ENCODE measurements at regions not wholly inside any gene's neighbourhood (a gene's known extent, or its start where the extent isn't known, plus 50 kb on each side); places are given as distances from the start of the nearest gene placed in this dataset.

GRCh38 chr4:58477513-58477912 is 1367.3 kb upstream of the IGFBP7 start:
- Histone ChIP-seq H3K9me3 (no peaks in the 10 kb centered on the region), H3K4me3 (no peak overlapping the region), H3K27me3 (no peaks in the 10 kb centered on the region), H3K4me1 (no peaks in the 10 kb centered on the region), H3K36me3 (no peaks in the 10 kb centered on the region), H3K27ac (no peak overlapping the region)
- 87 to 93% methylated on average over 3 of the region's 3 CpGs for WGBS, 2 donors
- DNase-seq (no peak), ATAC-seq (ENCODE audit: low FRiP score in 2 of 2) (no peak)
- TF ChIP-seq EP300 (IDR thresholded peaks at IDR 0.05) (no peak), POLR2A (IDR thresholded peaks at IDR 0.05) (no peak), POLR2AphosphoS5 (IDR thresholded peaks at IDR 0.05) (no peak)
- TF ChIP-seq, protein P1, sequence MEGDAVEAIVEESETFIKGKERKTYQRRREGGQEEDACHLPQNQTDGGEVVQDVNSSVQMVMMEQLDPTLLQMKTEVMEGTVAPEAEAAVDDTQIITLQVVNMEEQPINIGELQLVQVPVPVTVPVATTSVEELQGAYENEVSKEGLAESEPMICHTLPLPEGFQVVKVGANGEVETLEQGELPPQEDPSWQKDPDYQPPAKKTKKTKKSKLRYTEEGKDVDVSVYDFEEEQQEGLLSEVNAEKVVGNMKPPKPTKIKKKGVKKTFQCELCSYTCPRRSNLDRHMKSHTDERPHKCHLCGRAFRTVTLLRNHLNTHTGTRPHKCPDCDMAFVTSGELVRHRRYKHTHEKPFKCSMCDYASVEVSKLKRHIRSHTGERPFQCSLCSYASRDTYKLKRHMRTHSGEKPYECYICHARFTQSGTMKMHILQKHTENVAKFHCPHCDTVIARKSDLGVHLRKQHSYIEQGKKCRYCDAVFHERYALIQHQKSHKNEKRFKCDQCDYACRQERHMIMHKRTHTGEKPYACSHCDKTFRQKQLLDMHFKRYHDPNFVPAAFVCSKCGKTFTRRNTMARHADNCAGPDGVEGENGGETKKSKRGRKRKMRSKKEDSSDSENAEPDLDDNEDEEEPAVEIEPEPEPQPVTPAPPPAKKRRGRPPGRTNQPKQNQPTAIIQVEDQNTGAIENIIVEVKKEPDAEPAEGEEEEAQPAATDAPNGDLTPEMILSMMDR (IDR thresholded peaks at IDR 0.05) = no peak

DNA sequence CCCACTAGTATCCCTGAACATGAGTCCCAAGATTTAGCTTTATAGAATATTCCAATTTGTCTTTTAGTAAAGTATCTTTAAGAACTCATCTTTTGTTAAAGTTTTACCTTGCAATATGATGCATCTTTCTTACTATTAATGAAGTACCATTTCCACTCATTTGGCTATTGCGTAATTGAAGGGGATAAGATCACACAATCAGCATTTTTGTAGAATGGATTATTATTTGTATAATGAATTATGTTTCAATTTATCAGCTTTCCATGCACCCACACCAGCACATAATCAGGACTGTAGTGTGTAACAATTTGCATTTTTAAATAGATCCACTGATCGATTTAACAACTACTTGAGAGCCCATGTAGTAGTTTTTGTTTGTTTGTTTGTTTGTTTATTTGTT is 1364.9 kb upstream of the IGFBP7 start:
- Histone ChIP-seq H3K9me3 (no peaks in the 10 kb centered on the region), H3K4me3 (no peak overlapping the region), H3K27ac (no peak overlapping the region), H3K36me3 (no peaks in the 10 kb centered on the region), H3K4me1 (no peaks in the 10 kb centered on the region), H3K27me3 (no peaks in the 10 kb centered on the region)
- ATAC-seq (ENCODE audit: low FRiP score in 2 of 2) = no peak
- WGBS, 2 donors = 91 to 94% methylated on average over 2 of the region's 2 CpGs
- DNase-seq = no peak
- TF ChIP-seq POLR2A (IDR thresholded peaks at IDR 0.05) (no peak), EP300 (IDR thresholded peaks at IDR 0.05) (no peak), POLR2AphosphoS5 (IDR thresholded peaks at IDR 0.05) (no peak)
- TF ChIP-seq, protein P1 (IDR thresholded peaks at IDR 0.05) = no peak

DNA sequence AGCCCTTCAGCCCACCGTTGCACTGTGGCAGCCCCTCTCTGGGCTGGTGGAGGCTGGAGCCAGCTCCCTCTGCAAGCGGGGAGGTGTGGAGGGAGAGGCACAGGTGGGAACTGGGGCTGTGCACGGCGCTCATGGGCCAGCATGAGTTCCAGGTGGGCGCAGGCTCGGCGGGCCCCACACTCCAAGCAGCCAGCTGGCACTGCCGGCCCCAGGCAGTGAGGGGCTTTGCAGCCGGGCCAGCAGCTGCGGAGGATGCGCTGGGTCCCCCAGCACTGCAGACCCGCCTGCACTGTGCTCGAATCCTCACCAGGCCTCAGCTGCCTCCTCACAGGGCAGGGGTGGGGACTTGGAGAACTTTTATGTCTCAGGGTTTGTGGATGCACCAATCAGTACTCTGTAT is 1354.8 kb upstream of the IGFBP7 start:
- no peak overlapping the region for H3K4me3 ChIP-seq
- peak in 1 of 2 donors; percentile 73 for DNase-seq
- 96 to 100% methylated on average over 2 to 13 of the region's 13 CpGs for WGBS, 2 donors
- no peaks in the 10 kb centered on the region for H3K36me3 ChIP-seq
- no peak for TF ChIP-seq POLR2AphosphoS5 (IDR thresholded peaks at IDR 0.05)
- no peak for TF ChIP-seq POLR2A (IDR thresholded peaks at IDR 0.05)
- no peak for TF ChIP-seq EP300 (IDR thresholded peaks at IDR 0.05)
- TF ChIP-seq, protein P1 (IDR thresholded peaks at IDR 0.05) = no peak
- peak in 1 of 2 donors; percentile 21 for ATAC-seq (ENCODE audit: low FRiP score in 2 of 2)
- H3K9me3 ChIP-seq = peaks cover 0 to 11% (median 0%) of the 10 kb centered on the region in 4 donors
- no peak overlapping the region for H3K27ac ChIP-seq
- no peaks in the 10 kb centered on the region for H3K27me3 ChIP-seq
- H3K4me1 ChIP-seq = no peaks in the 10 kb centered on the region

- DNase-seq (peak in 1 of 2 donors; percentile 67), ATAC-seq (ENCODE audit: low FRiP score in 2 of 2) (peak; percentile 14 to 22)
- TF ChIP-seq, protein P1 (IDR thresholded peaks at IDR 0.05) = no peak
- TF ChIP-seq POLR2A (IDR thresholded peaks at IDR 0.05) (no peak), EP300 (IDR thresholded peaks at IDR 0.05) (no peak), POLR2AphosphoS5 (IDR thresholded peaks at IDR 0.05) (no peak)
- peaks cover 0 to 6% (median 0%) of the 10 kb centered on the region in 4 donors for H3K9me3 ChIP-seq
- H3K27ac ChIP-seq = no peak overlapping the region
- no peaks in the 10 kb centered on the region for H3K36me3 ChIP-seq
- H3K27me3 ChIP-seq = no peaks in the 10 kb centered on the region
- no peaks in the 10 kb centered on the region for H3K4me1 ChIP-seq
- WGBS, 2 donors = 93% methylated on average over 11 to 25 of the region's 26 CpGs
- H3K4me3 ChIP-seq = no peak overlapping the region
Observed at GRCh38 chr4:58456727-58457384, 1346.7 kb upstream of the IGFBP7 start.

GRCh38 chr4:58453956-58454355 is 1343.8 kb upstream of the IGFBP7 start:
- peaks cover 0 to 6% (median 0%) of the 10 kb centered on the region in 4 donors for H3K9me3 ChIP-seq
- ATAC-seq (ENCODE audit: low FRiP score in 2 of 2) = no peak
- no peaks in the 10 kb centered on the region for H3K36me3 ChIP-seq
- no peaks in the 10 kb centered on the region for H3K27me3 ChIP-seq
- no peaks in the 10 kb centered on the region for H3K4me1 ChIP-seq
- WGBS, 2 donors = 57 to 58% methylated on average over 6 of the region's 6 CpGs
- no peak overlapping the region for H3K4me3 ChIP-seq
- no peak overlapping the region for H3K27ac ChIP-seq
- no peak for TF ChIP-seq POLR2AphosphoS5 (IDR thresholded peaks at IDR 0.05)
- no peak for DNase-seq
